HG02588 (cell line): ENCODE measurements at regions not wholly inside any gene's neighbourhood (a gene's known extent, or its start where the extent isn't known, plus 50 kb on each side); places are given as distances from the start of the nearest gene placed in this dataset.
"Not testable (repeated sequence)": the region's sequence is repeated elsewhere in the genome, so short reads cannot be mapped to it uniquely, and the experiment has no call there.

Source experiments
- ATAC-seq: cut with Tn5 transposase; IDR thresholded peaks from one replicate; pipeline ENCODE4 v1.9.1; 2021; ENCODE audit warnings: mild to moderate bottlenecking, moderate library complexity; ENCODE audit not compliant: unreplicated experiment

GRCh38 chr3:35028157-35028556 lies 611.2 kb upstream of the ARPP21 start:
- no peak for ATAC-seq

- ATAC-seq, result no peak
These were observed 596.9 kb upstream of the ARPP21 start for GRCh38 chr3:35042210-35042991.

- ATAC-seq, result no peak
These were observed 596.3 kb upstream of the ARPP21 start for GRCh38 chr3:35043040-35043439.

- no peak for ATAC-seq
These were observed 595.1 kb upstream of the ARPP21 start for GRCh38 chr3:35044190-35044589.

- no peak for ATAC-seq
These were observed 594.2 kb upstream of the ARPP21 start for GRCh38 chr3:35045118-35045517.

GRCh38 chr3:35064761-35065160 lies 574.6 kb upstream of the ARPP21 start:
- ATAC-seq, result no peak

GRCh38 chr3:35065891-35066290 lies 573.4 kb upstream of the ARPP21 start:
- ATAC-seq, result no peak

- no peak for ATAC-seq
These were observed 571.6 kb upstream of the ARPP21 start for GRCh38 chr3:35067750-35068149.

- ATAC-seq, result no peak
These were observed 569.2 kb upstream of the ARPP21 start for GRCh38 chr3:35070088-35070487.

- ATAC-seq, result no peak
These were observed 567.6 kb upstream of the ARPP21 start for GRCh38 chr3:35071772-35072171.

- ATAC-seq, result no peak
These were observed 560.5 kb upstream of the ARPP21 start for GRCh38 chr3:35078780-35079179.

GRCh38 chr3:35079403-35079802 lies 559.9 kb upstream of the ARPP21 start:
- ATAC-seq, result no peak

- ATAC-seq, result no peak
These were observed 557.4 kb upstream of the ARPP21 start for GRCh38 chr3:35081899-35082298.

- ATAC-seq, result no peak
These were observed 550.4 kb upstream of the ARPP21 start for GRCh38 chr3:35088943-35089342.

- no peak for ATAC-seq
These were observed 524.6 kb upstream of the ARPP21 start for GRCh38 chr3:35114686-35115085.

GRCh38 chr3:35120026-35120425 lies 519.3 kb upstream of the ARPP21 start:
- ATAC-seq, result no peak

- ATAC-seq, result no peak
These were observed 501.7 kb upstream of the ARPP21 start for GRCh38 chr3:35137612-35138011.

- no peak for ATAC-seq
These were observed 497.9 kb upstream of the ARPP21 start for GRCh38 chr3:35141406-35141805.

- ATAC-seq, result no peak
These were observed 495.3 kb upstream of the ARPP21 start for GRCh38 chr3:35144011-35144410.

GRCh38 chr3:35146256-35147035 lies 492.9 kb upstream of the ARPP21 start:
- ATAC-seq, result not testable (repeated sequence)

- ATAC-seq, result no peak
These were observed 455.2 kb upstream of the ARPP21 start for GRCh38 chr3:35183927-35184675.

- ATAC-seq, result no peak
These were observed 454.6 kb upstream of the ARPP21 start for GRCh38 chr3:35184775-35185174.
